ENCODE measurements at regions not wholly inside any gene's neighbourhood (a gene's known extent, or its start where the extent isn't known, plus 50 kb on each side); places are given as distances from the start of the nearest gene placed in this dataset.
"Not testable (repeated sequence)": the region's sequence is repeated elsewhere in the genome, so short reads cannot be mapped to it uniquely, and the experiment has no call there.

GRCh38 chr7:54944179-54944578 lies 74.6 kb upstream of the EGFR start:
- H3K4me1 Mint-ChIP-seq (ENCODE audit: low read depth, unreplicated experiment) = no peaks in the 10 kb centered on the region
- no peak overlapping the region for H3K27ac Mint-ChIP-seq (ENCODE audit: unreplicated experiment)
- no peak for TF ChIP-seq CTCF (IDR thresholded peaks at IDR 0.05; ENCODE audit: partially characterized antibody, unreplicated experiment)
- no peaks in the 10 kb centered on the region for H3K27me3 Mint-ChIP-seq (ENCODE audit: unreplicated experiment)
- H3K36me3 Mint-ChIP-seq (ENCODE audit: unreplicated experiment) = no peaks in the 10 kb centered on the region
- DNase-seq = no peak
- no peak overlapping the region for H3K4me3 Mint-ChIP-seq (ENCODE audit: unreplicated experiment)
- no peaks in the 10 kb centered on the region for H3K9me3 Mint-ChIP-seq (ENCODE audit: unreplicated experiment)

GRCh38 chr7:54946271-54946670 lies 72.5 kb upstream of the EGFR start:
- no peak overlapping the region for H3K27ac Mint-ChIP-seq (ENCODE audit: unreplicated experiment)
- DNase-seq = no peak
- no peak overlapping the region for H3K4me3 Mint-ChIP-seq (ENCODE audit: unreplicated experiment)
- H3K9me3 Mint-ChIP-seq (ENCODE audit: unreplicated experiment) = no peaks in the 10 kb centered on the region
- H3K4me1 Mint-ChIP-seq (ENCODE audit: low read depth, unreplicated experiment) = peaks cover 3% of the 10 kb centered on the region
- TF ChIP-seq CTCF (IDR thresholded peaks at IDR 0.05; ENCODE audit: partially characterized antibody, unreplicated experiment) = no peak
- no peaks in the 10 kb centered on the region for H3K27me3 Mint-ChIP-seq (ENCODE audit: unreplicated experiment)
- H3K36me3 Mint-ChIP-seq (ENCODE audit: unreplicated experiment) = no peaks in the 10 kb centered on the region

- no peak for DNase-seq
- no peak for TF ChIP-seq CTCF (IDR thresholded peaks at IDR 0.05; ENCODE audit: partially characterized antibody, unreplicated experiment)
- Mint-ChIP-seq H3K36me3 (ENCODE audit: unreplicated experiment) (no peaks in the 10 kb centered on the region), H3K9me3 (ENCODE audit: unreplicated experiment) (no peaks in the 10 kb centered on the region), H3K4me3 (ENCODE audit: unreplicated experiment) (no peak overlapping the region), H3K4me1 (ENCODE audit: low read depth, unreplicated experiment) (peaks cover 3% of the 10 kb centered on the region), H3K27ac (ENCODE audit: unreplicated experiment) (no peak overlapping the region), H3K27me3 (ENCODE audit: unreplicated experiment) (no peaks in the 10 kb centered on the region)
Measured at GRCh38 chr7:54946764-54947163, 72.1 kb upstream of the EGFR start.

- TF ChIP-seq CTCF (IDR thresholded peaks at IDR 0.05; ENCODE audit: partially characterized antibody, unreplicated experiment) = no peak
- Mint-ChIP-seq H3K36me3 (ENCODE audit: unreplicated experiment) (no peaks in the 10 kb centered on the region), H3K9me3 (ENCODE audit: unreplicated experiment) (no peaks in the 10 kb centered on the region), H3K4me3 (ENCODE audit: unreplicated experiment) (no peak overlapping the region), H3K27ac (ENCODE audit: unreplicated experiment) (no peak overlapping the region), H3K27me3 (ENCODE audit: unreplicated experiment) (no peaks in the 10 kb centered on the region), H3K4me1 (ENCODE audit: low read depth, unreplicated experiment) (peaks cover 3% of the 10 kb centered on the region)
- DNase-seq = no peak
Measured at GRCh38 chr7:54947266-54947665, 71.6 kb upstream of the EGFR start.

- H3K9me3 Mint-ChIP-seq (ENCODE audit: unreplicated experiment); DNase-seq; H3K4me3 Mint-ChIP-seq (ENCODE audit: unreplicated experiment); H3K27ac Mint-ChIP-seq (ENCODE audit: unreplicated experiment); H3K36me3 Mint-ChIP-seq (ENCODE audit: unreplicated experiment); H3K4me1 Mint-ChIP-seq (ENCODE audit: low read depth, unreplicated experiment); H3K27me3 Mint-ChIP-seq (ENCODE audit: unreplicated experiment): not testable (repeated sequence)
Measured at GRCh38 chr7:54949514-54949913, 69.3 kb upstream of the EGFR start.

- H3K9me3 Mint-ChIP-seq (ENCODE audit: unreplicated experiment) = peaks cover 2% of the 10 kb centered on the region
- TF ChIP-seq CTCF (IDR thresholded peaks at IDR 0.05; ENCODE audit: partially characterized antibody, unreplicated experiment) = no peak
- peaks cover 3% of the 10 kb centered on the region for H3K4me1 Mint-ChIP-seq (ENCODE audit: low read depth, unreplicated experiment)
- H3K36me3 Mint-ChIP-seq (ENCODE audit: unreplicated experiment) = no peaks in the 10 kb centered on the region
- no peak overlapping the region for H3K4me3 Mint-ChIP-seq (ENCODE audit: unreplicated experiment)
- peaks cover 6% of the 10 kb centered on the region for H3K27me3 Mint-ChIP-seq (ENCODE audit: unreplicated experiment)
- no peak overlapping the region for H3K27ac Mint-ChIP-seq (ENCODE audit: unreplicated experiment)
- no peak for DNase-seq
Measured at GRCh38 chr7:54955296-54955695, 63.5 kb upstream of the EGFR start.

Measured in glutamatergic neuron (in vitro differentiated cells).